ENCODE measurements at regions not wholly inside any gene's neighbourhood (a gene's known extent, or its start where the extent isn't known, plus 50 kb on each side); places are given as distances from the start of the nearest gene placed in this dataset.

- Histone ChIP-seq H3K9me3 (no peaks in the 10 kb centered on the region), H3K4me3 (no peak overlapping the region), H3K27ac (no peak overlapping the region), H3K4me2 (no peak overlapping the region), H3K4me1 (no peaks in the 10 kb centered on the region)
- ChIA-PET POLR2A (no interaction called here), CTCF (no interaction called here)
- DNase-seq (ENCODE audit: low read depth in 1 of 2, low spot score in 1 of 2) (no peak), ATAC-seq (no peak), FAIRE-seq (no peak)
- 80% methylated on average over 6 of the region's 6 CpGs for WGBS (ENCODE audit: missing lambda C conversion rate)
- TF ChIP-seq MAFK (IDR thresholded peaks at IDR 0.05; ENCODE audit: partially characterized antibody) (peak; percentile 59), GATA3 (IDR thresholded peaks at IDR 0.05; ENCODE audit: borderline replicate concordance) (no peak)
Measured at GRCh38 chr2:204331180-204331579, 214.1 kb upstream of the PARD3B start.

- ChIA-PET CTCF (interaction anchor here (1.0 kb wide), 1 partner anchor 1594 kb away, joined by 3 read pairs; no protein-coding TSS in a partner anchor), POLR2A (no interaction called here)
- Histone ChIP-seq H3K9me3 (no peaks in the 10 kb centered on the region), H3K4me2 (no peak overlapping the region), H3K4me1 (no peaks in the 10 kb centered on the region), H3K4me3 (no peak overlapping the region), H3K27ac (no peak overlapping the region)
- TF ChIP-seq CBX8 (IDR thresholded peaks at IDR 0.05) (no peak), HOXB13 (CRISPR knock-in tag; IDR thresholded peaks at IDR 0.05; ENCODE audit: low read depth) (no peak), BCL3 (IDR thresholded peaks at IDR 0.05) (no peak), FOSL2 (IDR thresholded peaks at IDR 0.05) (no peak), FOSL2 (CRISPR knock-in tag; IDR thresholded peaks at IDR 0.05) (no peak), PHF8 (IDR thresholded peaks at IDR 0.05; ENCODE audit: borderline replicate concordance, low read depth) (no peak), POLR2AphosphoS2 (conservative IDR thresholded peaks at IDR 0.05; ENCODE audit: low read length) (no peak), MAFK (IDR thresholded peaks at IDR 0.05; ENCODE audit: partially characterized antibody) (no peak), GATA3 (IDR thresholded peaks at IDR 0.05; ENCODE audit: borderline replicate concordance) (no peak), ELK1 (IDR thresholded peaks at IDR 0.05; ENCODE audit: low read depth, low read length) (no peak), HEYL (CRISPR knock-in tag; IDR thresholded peaks at IDR 0.05) (no peak), NR3C1 (IDR thresholded peaks at IDR 0.05) (no peak), CBX2 (IDR thresholded peaks at IDR 0.05; ENCODE audit: borderline replicate concordance, low read depth) (no peak), FOSB (CRISPR knock-in tag; IDR thresholded peaks at IDR 0.05) (no peak), CHD4 (IDR thresholded peaks at IDR 0.05; ENCODE audit: borderline replicate concordance) (no peak), NPAS2 (CRISPR knock-in tag; IDR thresholded peaks at IDR 0.05; ENCODE audit: borderline replicate concordance) (no peak)
- no peak for DNase-seq (ENCODE audit: low read depth in 1 of 2, low spot score in 1 of 2)
- no peak for FAIRE-seq
- WGBS (ENCODE audit: missing lambda C conversion rate) = 87% methylated on average over 2 of the region's 2 CpGs
- no peak for ATAC-seq
Measured at GRCh38 chr2:204331988-204332387, 213.3 kb upstream of the PARD3B start.

GRCh38 chr2:204332706-204333105, 212.6 kb upstream of the PARD3B start:
- Histone ChIP-seq H3K4me3 (no peak overlapping the region), H3K27ac (no peak overlapping the region), H3K4me2 (no peak overlapping the region), H3K9me3 (no peaks in the 10 kb centered on the region), H3K4me1 (no peaks in the 10 kb centered on the region)
- POLR2A ChIA-PET = no interaction called here
- no peak for ATAC-seq
- FAIRE-seq = no peak
- WGBS (ENCODE audit: missing lambda C conversion rate) = 51% methylated on average over 3 of the region's 3 CpGs
- DNase-seq (ENCODE audit: low read depth in 1 of 2, low spot score in 1 of 2) = no peak
- TF ChIP-seq ATOH8 (CRISPR knock-in tag; IDR thresholded peaks at IDR 0.05; ENCODE audit: low read depth) (no peak), EHF (CRISPR knock-in tag; IDR thresholded peaks at IDR 0.05) (no peak), NR3C1 (IDR thresholded peaks at IDR 0.05) (no peak), CBX8 (IDR thresholded peaks at IDR 0.05) (no peak), HOXB13 (CRISPR knock-in tag; IDR thresholded peaks at IDR 0.05; ENCODE audit: low read depth) (no peak), HES2 (IDR thresholded peaks at IDR 0.05) (no peak), JUNB (IDR thresholded peaks at IDR 0.05) (no peak), ZC3H11A (IDR thresholded peaks at IDR 0.05) (no peak), USF2 (IDR thresholded peaks at IDR 0.05) (no peak), ZNF302 (CRISPR knock-in tag; IDR thresholded peaks at IDR 0.05) (no peak), RAD21 (conservative IDR thresholded peaks at IDR 0.05 in 1 of 2, IDR thresholded peaks at IDR 0.05 in 1 of 2) (no peak), PHF8 (IDR thresholded peaks at IDR 0.05; ENCODE audit: borderline replicate concordance, low read depth) (no peak), SMC3 (IDR thresholded peaks at IDR 0.05) (no peak), POLR2A (IDR thresholded peaks at IDR 0.05; ENCODE audit: low read length) (no peak), HOXB5 (CRISPR knock-in tag; IDR thresholded peaks at IDR 0.05) (no peak), ZFP36 (IDR thresholded peaks at IDR 0.05; ENCODE audit: borderline replicate concordance, partially characterized antibody) (no peak), NFE2L2 (conservative IDR thresholded peaks at IDR 0.05; ENCODE audit: low read length) (no peak), MAZ (IDR thresholded peaks at IDR 0.05; ENCODE audit: borderline replicate concordance, low read depth, low read length) (no peak)
- CTCF ChIA-PET = interaction anchor here (1.0 kb wide), 1 partner anchor 1593 kb away, joined by 3 read pairs; no protein-coding TSS in a partner anchor
